Heart left ventricle (tissue), 13 donors: ENCODE measurements at regions not wholly inside any gene's neighbourhood (a gene's known extent, or its start where the extent isn't known, plus 50 kb on each side); places are given as distances from the start of the nearest gene placed in this dataset.

Experiments
- POLR2A ChIP-seq, 2 donors: fragments of 450-650 bp; IDR thresholded peaks; one replicate each; pipeline ENCODE4 v1.6.1; 2017; ENCODE audit warnings: antibody characterized with exemption in 2 of 2, mild to moderate bottlenecking in 2 of 2, moderate library complexity in 2 of 2
- TF ChIP-seq, protein P1 (sequence below), 12 donors: fragments of 200-600 bp; sonication (generic) in 4 of 12; IDR thresholded peaks; one replicate each; pipeline versions ENCODE4 v1.5.0 to v1.8.0; 2018 to 2022; ENCODE audit warnings: antibody characterized with exemption in 12 of 12, mild to moderate bottlenecking in 5 of 12
- donor health status: ischemic (EF 13 %, LVEDD 7.1; RV severe dilation, severe dysfunction).
- donor health status: DM: no; HTN: yes; CAD: no.
- donor health status: DM: no; HTN: no; CAD: no.
- donor health status: ischemic (EF 25% LVEDD 6.9; RV normal size, moderate dysfunction).
- donor health status: ischemic (EF 25% LVEDD 5.7; RV mildly dilated, moderate dysfunction).
- donor health status: ischemic (EF 35%, LVEDD 5.7; RV mildly dilated, moderate dysfunction).
- donor health status: nonischemic (EF 11% LVEDD 7.7; RV severe dilation, severe dysfunction).
- donor health status: DM: yes; HTN: yes; CAD: no.
- donor health status: PGD.
- donor health status: ischemic (EF 29% LVEDD 5.4; RV normal size, mild dysfunction).
- donor health status: nonischemic (EF 23%, LVEDD 6.1; RV moderate dilation, normal function).

DNA sequence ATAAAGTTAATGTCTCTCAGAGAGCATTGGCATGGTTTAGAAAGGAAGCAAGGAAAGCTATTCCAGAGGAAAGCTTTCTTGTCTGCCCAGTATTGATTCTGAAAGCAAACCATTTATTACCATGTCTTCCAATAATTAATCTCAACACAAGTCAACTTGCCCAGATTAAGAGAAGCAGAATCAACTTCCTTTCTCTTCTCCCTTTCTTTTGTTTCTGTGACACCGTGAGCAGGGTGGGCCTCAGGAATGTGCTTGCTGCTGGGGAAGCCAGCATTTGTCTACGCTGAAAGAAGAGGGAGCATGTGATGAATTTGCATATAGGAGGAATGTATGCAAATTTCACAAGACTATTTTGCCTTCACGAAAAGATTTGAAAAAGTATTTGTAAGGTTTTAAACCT, 368.6 kb upstream of the ROPN1 start:
- TF ChIP-seq, protein P1, sequence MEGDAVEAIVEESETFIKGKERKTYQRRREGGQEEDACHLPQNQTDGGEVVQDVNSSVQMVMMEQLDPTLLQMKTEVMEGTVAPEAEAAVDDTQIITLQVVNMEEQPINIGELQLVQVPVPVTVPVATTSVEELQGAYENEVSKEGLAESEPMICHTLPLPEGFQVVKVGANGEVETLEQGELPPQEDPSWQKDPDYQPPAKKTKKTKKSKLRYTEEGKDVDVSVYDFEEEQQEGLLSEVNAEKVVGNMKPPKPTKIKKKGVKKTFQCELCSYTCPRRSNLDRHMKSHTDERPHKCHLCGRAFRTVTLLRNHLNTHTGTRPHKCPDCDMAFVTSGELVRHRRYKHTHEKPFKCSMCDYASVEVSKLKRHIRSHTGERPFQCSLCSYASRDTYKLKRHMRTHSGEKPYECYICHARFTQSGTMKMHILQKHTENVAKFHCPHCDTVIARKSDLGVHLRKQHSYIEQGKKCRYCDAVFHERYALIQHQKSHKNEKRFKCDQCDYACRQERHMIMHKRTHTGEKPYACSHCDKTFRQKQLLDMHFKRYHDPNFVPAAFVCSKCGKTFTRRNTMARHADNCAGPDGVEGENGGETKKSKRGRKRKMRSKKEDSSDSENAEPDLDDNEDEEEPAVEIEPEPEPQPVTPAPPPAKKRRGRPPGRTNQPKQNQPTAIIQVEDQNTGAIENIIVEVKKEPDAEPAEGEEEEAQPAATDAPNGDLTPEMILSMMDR (IDR thresholded peaks at IDR 0.05) = no peak
- no peak for TF ChIP-seq POLR2A (IDR thresholded peaks at IDR 0.05)
